H1 (cell line): ENCODE measurements at regions not wholly inside any gene's neighbourhood (a gene's known extent, or its start where the extent isn't known, plus 50 kb on each side); places are given as distances from the start of the nearest gene placed in this dataset.

Experiments used
- CTCF ChIP-seq, 3 experiments: IDR thresholded peaks; 1 replicate in 2 of 3; 2 replicates in 1 of 3; pipeline versions ENCODE4 v1.5.1 to v1.6.1; 2011; ENCODE audit warnings: low read length in 3 of 3, mild to moderate bottlenecking in 3 of 3, inconsistent platforms in 2 of 3, low read depth in 1 of 3, moderate library complexity in 1 of 3; ENCODE audit not compliant: insufficient read depth in 1 of 3; ENCODE audit errors: control extremely low read depth in 1 of 3

- no peak for TF ChIP-seq CTCF (IDR thresholded peaks at IDR 0.05; ENCODE audit: control extremely low read depth in 1 of 3, insufficient read depth in 1 of 3, low read depth in 1 of 3, low read length in 3 of 3)
Measured at GRCh38 chr21:39040494-39041110, 142.6 kb downstream of the PSMG1 start (continued).
